HG03558 (cell line): ENCODE measurements at regions not wholly inside any gene's neighbourhood (a gene's known extent, or its start where the extent isn't known, plus 50 kb on each side); places are given as distances from the start of the nearest gene placed in this dataset.
"Not testable (repeated sequence)": the region's sequence is repeated elsewhere in the genome, so short reads cannot be mapped to it uniquely, and the experiment has no call there.

Experiments used
- ATAC-seq: cut with Tn5 transposase; IDR thresholded peaks from one replicate; pipeline ENCODE4 v1.9.1; 2021; ENCODE audit warnings: moderate number of reproducible peaks; ENCODE audit not compliant: unreplicated experiment; ENCODE audit errors: extremely low read depth

GRCh38 chr7:90025771-90026170 is 128.5 kb upstream of the STEAP1 start:
- peak; percentile 56 for ATAC-seq

GRCh38 chr7:90033850-90034249 is 120.4 kb upstream of the STEAP1 start:
- no peak for ATAC-seq

- no peak for ATAC-seq
Observed at GRCh38 chr7:90053094-90053493, 101.2 kb upstream of the STEAP1 start.

- ATAC-seq: no peak
Observed at GRCh38 chr7:90061077-90061476, 93.2 kb upstream of the STEAP1 start.

- no peak for ATAC-seq
Observed at GRCh38 chr7:90064370-90064769, 89.9 kb upstream of the STEAP1 start.

GRCh38 chr7:90067171-90067570 is 87.1 kb upstream of the STEAP1 start:
- no peak for ATAC-seq

GRCh38 chr7:90070238-90070637 is 84.0 kb upstream of the STEAP1 start:
- not testable (repeated sequence) for ATAC-seq

- no peak for ATAC-seq
Observed at GRCh38 chr7:90078921-90079320, 75.3 kb upstream of the STEAP1 start.

- no peak for ATAC-seq
Observed at GRCh38 chr7:90081621-90082020, 72.6 kb upstream of the STEAP1 start.

GRCh38 chr7:90092506-90092905 is 61.8 kb upstream of the STEAP1 start:
- ATAC-seq: no peak

GRCh38 chr7:90094030-90094429 is 60.2 kb upstream of the STEAP1 start:
- no peak for ATAC-seq
